ENCODE measurements at regions not wholly inside any gene's neighbourhood (a gene's known extent, or its start where the extent isn't known, plus 50 kb on each side); places are given as distances from the start of the nearest gene placed in this dataset.

GRCh38 chr10:128560993-128561392, 434.8 kb upstream of the MKI67 start:
- DNase-seq (ENCODE audit: low spot score), result no peak

GRCh38 chr10:128563387-128563786, 437.2 kb upstream of the MKI67 start:
- DNase-seq (ENCODE audit: low spot score), result no peak

- no peak for DNase-seq (ENCODE audit: low spot score)
Measured at GRCh38 chr10:128563904-128564303, 437.7 kb upstream of the MKI67 start.

- no peak for DNase-seq (ENCODE audit: low spot score)
Measured at GRCh38 chr10:128566361-128566968, 440.2 kb upstream of the MKI67 start.

GRCh38 chr10:128567551-128567950, 441.3 kb upstream of the MKI67 start:
- no peak for DNase-seq (ENCODE audit: low spot score)

GRCh38 chr10:128568041-128568440, 441.8 kb upstream of the MKI67 start:
- no peak for DNase-seq (ENCODE audit: low spot score)

GRCh38 chr10:128568491-128568890, 442.3 kb upstream of the MKI67 start:
- DNase-seq (ENCODE audit: low spot score), result no peak

- DNase-seq (ENCODE audit: low spot score), result no peak
Measured at GRCh38 chr10:128568990-128569945, 443.0 kb upstream of the MKI67 start.

- DNase-seq (ENCODE audit: low spot score), result no peak
Measured at GRCh38 chr10:128570319-128570995, 444.2 kb upstream of the MKI67 start.

GRCh38 chr10:128571071-128571470, 444.8 kb upstream of the MKI67 start:
- no peak for DNase-seq (ENCODE audit: low spot score)

GRCh38 chr10:128571745-128572144, 445.5 kb upstream of the MKI67 start:
- DNase-seq (ENCODE audit: low spot score), result no peak

- no peak for DNase-seq (ENCODE audit: low spot score)
Measured at GRCh38 chr10:128572696-128573095, 446.5 kb upstream of the MKI67 start.

- no peak for DNase-seq (ENCODE audit: low spot score)
Measured at GRCh38 chr10:128573281-128573845, 447.1 kb upstream of the MKI67 start.

GRCh38 chr10:128573986-128574385, 447.8 kb upstream of the MKI67 start:
- no peak for DNase-seq (ENCODE audit: low spot score)

GRCh38 chr10:128574581-128575210, 448.5 kb upstream of the MKI67 start:
- no peak for DNase-seq (ENCODE audit: low spot score)

- no peak for DNase-seq (ENCODE audit: low spot score)
Measured at GRCh38 chr10:128575761-128576160, 449.5 kb upstream of the MKI67 start.

- DNase-seq (ENCODE audit: low spot score), result no peak
Measured at GRCh38 chr10:128576336-128576735, 450.1 kb upstream of the MKI67 start.

- no peak for DNase-seq (ENCODE audit: low spot score)
Measured at GRCh38 chr10:128576943-128577670, 450.9 kb upstream of the MKI67 start.

GRCh38 chr10:128577958-128578750, 451.9 kb upstream of the MKI67 start:
- no peak for DNase-seq (ENCODE audit: low spot score)

- DNase-seq (ENCODE audit: low spot score), result no peak
Measured at GRCh38 chr10:128578766-128579165, 452.5 kb upstream of the MKI67 start.
